Keratinocyte (primary cell): ENCODE measurements at regions not wholly inside any gene's neighbourhood (a gene's known extent, or its start where the extent isn't known, plus 50 kb on each side); places are given as distances from the start of the nearest gene placed in this dataset.

Source experiments
- CTCF ChIP-seq, 3 experiments: IDR thresholded peaks in 1 of 3; conservative IDR thresholded peaks in 1 of 3; optimal IDR thresholded peaks in 1 of 3; 2 replicates in 2 of 3; 3 replicates in 1 of 3; pipeline versions ENCODE3 to v1.5.1; 2011; ENCODE audit warnings: low read length in 3 of 3, mild to moderate bottlenecking in 3 of 3, moderate library complexity in 2 of 3, control low read depth in 1 of 3, inconsistent platforms in 1 of 3; ENCODE audit not compliant: insufficient read depth in 2 of 3; ENCODE audit errors: extremely low read depth in 1 of 3
- EZH2 ChIP-seq: IDR thresholded peaks from one replicate; pipeline ENCODE4 v1.6.1; 2012; ENCODE audit warnings: inconsistent platforms, mild to moderate bottlenecking, low read length, moderate library complexity

GRCh38 chr7:96499532-96499931 lies 177.6 kb upstream of the SLC25A13 start:
- no peak for TF ChIP-seq CTCF (optimal IDR thresholded peaks at IDR 0.05 in 1 of 3, IDR thresholded peaks at IDR 0.05 in 1 of 3, conservative IDR thresholded peaks at IDR 0.05 in 1 of 3; ENCODE audit: extremely low read depth in 1 of 3, insufficient read depth in 2 of 3, low read length in 3 of 3)
- TF ChIP-seq EZH2 = no peak
